H9 (cell line): ENCODE measurements at regions not wholly inside any gene's neighbourhood (a gene's known extent, or its start where the extent isn't known, plus 50 kb on each side); places are given as distances from the start of the nearest gene placed in this dataset.

Experiments used
- DNase-seq: peaks from one replicate; pipeline ENCODE4 v3.0.0-alpha.2; 2017
- H2AFZ ChIP-seq: one replicate; pipeline ENCODE4 v1.6.1; 2013; ENCODE audit warnings: mild to moderate bottlenecking, low read length, control low read depth, moderate library complexity
- H2AK5ac ChIP-seq: 2 replicates; pipeline ENCODE4 v1.6.1; 2013; ENCODE audit warnings: low read length, control low read depth, mixed read lengths; ENCODE audit not compliant: insufficient read length
- H2BK120ac ChIP-seq: one replicate; pipeline ENCODE4 v1.6.1; 2013; ENCODE audit warnings: low read depth, mild to moderate bottlenecking, low read length, control low read depth, inconsistent platforms; ENCODE audit not compliant: poor library complexity, severe bottlenecking
- H2BK12ac ChIP-seq: 2 replicates; pipeline ENCODE4 v1.6.1; 2013; ENCODE audit warnings: low read length, control low read depth, mixed read lengths, low read depth; ENCODE audit not compliant: insufficient read length
- H2BK15ac ChIP-seq: 2 replicates; pipeline ENCODE4 v1.6.1; 2013; ENCODE audit warnings: low read depth, low read length, control low read depth
- H2BK20ac ChIP-seq: one replicate; pipeline ENCODE4 v1.6.1; 2013; ENCODE audit warnings: low read depth, mild to moderate bottlenecking, low read length, control low read depth, inconsistent platforms; ENCODE audit not compliant: poor library complexity, severe bottlenecking
- H2BK5ac ChIP-seq: 2 replicates; pipeline ENCODE4 v1.6.1; 2013; ENCODE audit warnings: low read length, control low read depth, mixed read lengths; ENCODE audit not compliant: insufficient read length
- H3K14ac ChIP-seq: 2 replicates; pipeline ENCODE4 v1.6.1; 2013; ENCODE audit warnings: low read length, control low read depth; ENCODE audit not compliant: insufficient read depth
- H3K18ac ChIP-seq: 2 replicates; pipeline ENCODE4 v1.6.1; 2013; ENCODE audit warnings: low read depth, mild to moderate bottlenecking, mixed read lengths, low read length, control low read depth; ENCODE audit not compliant: insufficient read length
- H3K23ac ChIP-seq: 2 replicates; pipeline ENCODE4 v1.6.1; 2013; ENCODE audit warnings: low read length, control low read depth, mixed read lengths, low read depth; ENCODE audit not compliant: insufficient read length
- H3K23me2 ChIP-seq: 2 replicates; pipeline ENCODE4 v1.6.1; 2013; ENCODE audit warnings: low read depth, mild to moderate bottlenecking, mixed read lengths, low read length, control low read depth; ENCODE audit not compliant: insufficient read length, poor library complexity, severe bottlenecking
- H3K27ac ChIP-seq: 2 replicates; pipeline ENCODE4 v1.5.1; 2013; ENCODE audit warnings: low read length, control low read depth, mixed read lengths, low read depth; ENCODE audit not compliant: insufficient read length
- H3K27me3 ChIP-seq: 2 replicates; pipeline ENCODE4 v1.6.1; 2013; ENCODE audit warnings: low read length, control low read depth, inconsistent platforms; ENCODE audit not compliant: insufficient read depth
- H3K4ac ChIP-seq: 2 replicates; pipeline ENCODE4 v1.6.1; 2013; ENCODE audit warnings: low read depth, mild to moderate bottlenecking, control low read depth, inconsistent platforms, low read length, moderate library complexity
- H3K4me1 ChIP-seq: 2 replicates; pipeline ENCODE4 v1.6.1; 2013; ENCODE audit warnings: low read length, control low read depth, inconsistent platforms; ENCODE audit not compliant: insufficient read depth
- H3K4me2 ChIP-seq: 2 replicates; pipeline ENCODE4 v1.6.1; 2013; ENCODE audit warnings: low read length, control low read depth, mixed read lengths; ENCODE audit not compliant: insufficient read length, insufficient read depth
- H3K56ac ChIP-seq: 2 replicates; pipeline ENCODE4 v1.6.1; 2013; ENCODE audit warnings: low read depth, mild to moderate bottlenecking, mixed read lengths, low read length, control low read depth; ENCODE audit not compliant: insufficient read length
- H3K79me1 ChIP-seq: 2 replicates; pipeline ENCODE4 v1.6.1; 2013; ENCODE audit warnings: low read depth, mild to moderate bottlenecking, moderate library complexity, low read length, control low read depth, inconsistent platforms; ENCODE audit not compliant: insufficient read depth, poor library complexity, severe bottlenecking
- H3K79me2 ChIP-seq: 2 replicates; pipeline ENCODE4 v1.6.1; 2013; ENCODE audit warnings: low read length, control low read depth, inconsistent platforms; ENCODE audit not compliant: insufficient read depth
- H3K9ac ChIP-seq: 2 replicates; pipeline ENCODE4 v1.6.1; 2013; ENCODE audit warnings: low read length, control low read depth, mixed read lengths; ENCODE audit not compliant: insufficient read length; ENCODE audit errors: extremely low read depth
- H3K9me3 ChIP-seq: one replicate; pipeline ENCODE4 v1.6.1; 2013; ENCODE audit warnings: low read depth, low read length, inconsistent platforms; ENCODE audit not compliant: control insufficient read depth
- H3T11ph ChIP-seq: one replicate; pipeline ENCODE4 v1.6.1; 2013; ENCODE audit warnings: mild to moderate bottlenecking, low read length, control low read depth, inconsistent platforms
- H4K20me1 ChIP-seq: one replicate; pipeline ENCODE4 v1.6.1; 2013; ENCODE audit not compliant: control insufficient read depth, insufficient read length, insufficient read depth
- H4K5ac ChIP-seq: 2 replicates; pipeline ENCODE4 v1.6.1; 2013; ENCODE audit warnings: low read depth, mild to moderate bottlenecking, mixed read lengths, low read length, control low read depth; ENCODE audit not compliant: insufficient read length
- H4K8ac ChIP-seq: replicated peaks from 2 replicates; pipeline ENCODE4 v1.6.1; 2013; ENCODE audit warnings: low read length, control low read depth, mixed read lengths, low read depth; ENCODE audit not compliant: insufficient read length
- H4K91ac ChIP-seq: 2 replicates; pipeline ENCODE4 v1.6.1; 2013; ENCODE audit warnings: low read depth, mild to moderate bottlenecking, moderate library complexity, mixed read lengths, low read length, control low read depth; ENCODE audit not compliant: insufficient read length
- H3K27ac Mint-ChIP-seq, 3 experiments: 2 replicates in 2 of 3; 3 replicates in 1 of 3; pipeline ENCODE4 v1.8.0; 2020 to 2021; ENCODE audit warnings: mixed read lengths in 3 of 3, mild to moderate bottlenecking in 1 of 3, moderate library complexity in 1 of 3
- H3K27me3 Mint-ChIP-seq: 2 replicates; pipeline ENCODE4 v1.8.0; 2021; ENCODE audit warnings: low read depth, mild to moderate bottlenecking, moderate library complexity, mixed read lengths
- H3K36me3 Mint-ChIP-seq, 3 experiments: 2 replicates in 2 of 3; 3 replicates in 1 of 3; pipeline ENCODE4 v1.8.0; 2020 to 2021; ENCODE audit warnings: low read depth in 3 of 3, mixed read lengths in 3 of 3; ENCODE audit not compliant: insufficient read depth in 1 of 3
- H3K4me1 Mint-ChIP-seq, 2 experiments: 2 replicates each; pipeline ENCODE4 v1.8.0; 2020; ENCODE audit warnings: mixed read lengths in 2 of 2
- H3K4me3 Mint-ChIP-seq, 2 experiments: 2 replicates in 1 of 2; 3 replicates in 1 of 2; pipeline ENCODE4 v1.8.0; 2020 to 2021; ENCODE audit warnings: mild to moderate bottlenecking in 2 of 2, mixed read lengths in 2 of 2, moderate library complexity in 1 of 2
- H3K9me3 Mint-ChIP-seq, 2 experiments: 2 replicates in 1 of 2; 3 replicates in 1 of 2; pipeline ENCODE4 v1.8.0; 2020; ENCODE audit warnings: mild to moderate bottlenecking in 2 of 2, mixed read lengths in 2 of 2, moderate library complexity in 1 of 2
- CTCF ChIP-seq: fragments of 200-600 bp; sonication (generic); conservative IDR thresholded peaks from 3 replicates; pipeline ENCODE4 v1.8.0; 2021; ENCODE audit warnings: antibody characterized with exemption, mild to moderate bottlenecking

GRCh38 chr1:79325705-79326104 is 319.2 kb upstream of the ADGRL4 start:
- Histone ChIP-seq H2BK20ac (no peak overlapping the region), H3K9ac (no peak overlapping the region), H3K23ac (no peak overlapping the region), H4K20me1 (no peaks in the 10 kb centered on the region), H3K23me2 (no peaks in the 10 kb centered on the region), H3K4ac (no peak overlapping the region), H2AFZ (no peak overlapping the region), H3K27me3 (no peaks in the 10 kb centered on the region), H2BK12ac (no peak overlapping the region), H3K18ac (no peak overlapping the region), H3K27ac (no peak overlapping the region), H2AK5ac (no peak overlapping the region), H2BK15ac (no peak overlapping the region), H4K5ac (no peak overlapping the region), H4K91ac (no peak overlapping the region), H3K9me3 (no peaks in the 10 kb centered on the region), H3K79me2 (no peaks in the 10 kb centered on the region), H3K4me1 (no peaks in the 10 kb centered on the region), H3K56ac (no peak overlapping the region), H3T11ph (no peak overlapping the region), H4K8ac (no peak overlapping the region), H2BK120ac (no peak overlapping the region), H3K14ac (no peak overlapping the region), H3K4me2 (no peak overlapping the region), H2BK5ac (no peak overlapping the region), H3K79me1 (no peaks in the 10 kb centered on the region)
- H3K4me3 Mint-ChIP-seq = no peak overlapping the region
- peaks cover 4 to 6% of the 10 kb centered on the region in 2 experiments; a peak in 3 of 4 replicates for H3K4me1 Mint-ChIP-seq
- no peak overlapping the region for H3K27ac Mint-ChIP-seq
- no peak for DNase-seq
- no peak for TF ChIP-seq CTCF
- no peaks in the 10 kb centered on the region for H3K27me3 Mint-ChIP-seq
- peaks cover 3 to 20% (median 10%) of the 10 kb centered on the region in 3 experiments; a peak in 5 of 7 replicates for H3K36me3 Mint-ChIP-seq
- H3K9me3 Mint-ChIP-seq = peaks cover 12 to 19% of the 10 kb centered on the region in 2 experiments
